Left cardiac atrium (tissue), 4 donors: ENCODE measurements at regions not wholly inside any gene's neighbourhood (a gene's known extent, or its start where the extent isn't known, plus 50 kb on each side); places are given as distances from the start of the nearest gene placed in this dataset.

ENCODE experiments used
- ATAC-seq, 2 donors: fragments of 200-7000 bp; cut with Tn5 transposase; one replicate each; pipeline ENCODE4 v1.9.1; 2020; ENCODE audit warnings: mild to moderate bottlenecking in 2 of 2, moderate library complexity in 2 of 2
- DNase-seq: peaks from one replicate; pipeline ENCODE4 v3.0.0-alpha.2; 2020
- intact Hi-C, 2 donors: fragments of 100-400 bp; cut with DNase I; formaldehyde crosslinking; loops; one replicate each; pipeline versions ENCODE4 v1.14.1 to v1.15.1; 2022 to 2023
- donor health status: DM: no; HTN: yes; CAD: no.
- donor health status: DM: no; HTN: yes; CAD: no; lungs with severe emphysema.
- donor health status: DM: yes; HTN: yes; CAD: no.
- donor health status: Dilated cardiomyopathy.

DNA sequence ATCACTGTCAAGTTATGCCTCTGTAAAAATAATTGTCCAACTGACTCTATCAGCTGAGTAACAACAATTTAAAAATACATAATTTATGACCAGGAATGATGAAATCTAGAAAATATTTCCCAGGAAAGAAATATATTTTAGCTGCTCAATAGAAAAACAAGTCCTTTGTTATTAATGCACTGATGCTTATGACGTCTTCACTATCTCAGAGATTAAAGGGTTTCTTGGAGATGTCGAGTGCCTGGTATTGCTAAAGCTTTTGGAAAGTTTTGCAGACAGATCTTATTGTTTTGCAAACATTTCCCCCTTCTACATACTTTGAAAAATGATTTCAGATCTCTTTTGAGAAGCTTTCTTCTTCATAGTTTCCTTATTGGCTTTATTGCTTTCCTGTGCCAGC lies 154.6 kb upstream of the RPS6KA3 start:
- intact Hi-C loops = no loop called here
- no peak for ATAC-seq
- no peak for DNase-seq

DNA sequence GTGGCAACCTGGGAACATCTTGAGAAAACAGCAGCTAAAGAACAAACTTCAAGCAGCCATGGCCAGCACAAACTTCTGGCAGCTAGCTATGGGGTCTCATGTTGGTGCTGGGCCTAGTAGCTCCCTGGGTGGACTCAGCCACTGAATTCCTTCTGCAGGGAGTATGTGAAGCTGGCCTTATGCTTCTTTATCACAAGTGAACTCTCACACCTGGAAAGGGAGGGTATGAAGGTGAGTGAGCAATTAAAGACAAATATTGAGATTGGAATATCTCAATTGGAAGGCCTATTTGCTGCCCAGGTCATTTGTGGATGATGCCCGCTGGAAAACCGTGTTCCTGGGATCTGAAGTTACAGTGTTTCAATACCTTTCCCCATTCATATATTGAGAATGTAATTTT lies 153.3 kb upstream of the RPS6KA3 start:
- ATAC-seq = no peak
- no peak for DNase-seq
- intact Hi-C loops = no loop called here

DNA sequence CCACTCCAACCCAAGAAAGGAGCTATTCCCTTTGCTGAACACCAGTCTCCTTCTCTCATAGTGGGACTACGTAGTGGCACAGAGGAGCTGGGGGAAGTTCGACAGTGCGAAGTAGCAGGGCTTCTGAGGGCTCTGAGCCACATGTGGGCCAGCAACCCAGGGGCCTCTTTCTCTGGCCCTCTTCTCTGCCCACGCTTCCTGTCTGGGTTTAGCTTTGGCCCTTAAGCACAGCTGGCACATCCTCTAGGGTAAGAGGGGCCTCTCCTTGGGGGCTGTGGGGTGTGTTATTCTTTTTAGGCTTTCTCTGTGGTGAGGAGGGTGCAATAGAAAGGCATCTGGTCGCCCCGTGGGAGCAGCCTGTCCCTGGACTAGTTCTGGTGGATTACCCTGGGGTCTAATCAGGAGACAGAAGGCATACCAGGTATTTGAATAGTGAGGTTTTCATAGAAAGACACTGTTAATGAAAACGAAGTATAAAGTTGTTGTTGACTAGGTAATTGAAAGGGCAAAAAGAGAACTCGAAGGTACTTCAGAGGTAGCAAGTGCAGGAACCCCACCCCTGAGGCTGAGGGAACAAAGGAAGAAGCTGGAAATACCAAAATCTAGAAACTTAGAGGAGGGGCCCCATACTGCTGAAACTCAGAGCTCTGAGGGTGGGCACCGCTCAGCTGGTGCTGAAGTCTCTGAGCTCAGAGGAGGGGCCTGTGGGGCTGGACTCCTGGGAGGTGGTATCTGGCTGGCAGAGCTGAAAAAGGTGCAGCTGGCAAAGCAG lies 151.9 kb upstream of the RPS6KA3 start:
- intact Hi-C loops = no loop called here
- ATAC-seq = no peak
- no peak for DNase-seq

DNA sequence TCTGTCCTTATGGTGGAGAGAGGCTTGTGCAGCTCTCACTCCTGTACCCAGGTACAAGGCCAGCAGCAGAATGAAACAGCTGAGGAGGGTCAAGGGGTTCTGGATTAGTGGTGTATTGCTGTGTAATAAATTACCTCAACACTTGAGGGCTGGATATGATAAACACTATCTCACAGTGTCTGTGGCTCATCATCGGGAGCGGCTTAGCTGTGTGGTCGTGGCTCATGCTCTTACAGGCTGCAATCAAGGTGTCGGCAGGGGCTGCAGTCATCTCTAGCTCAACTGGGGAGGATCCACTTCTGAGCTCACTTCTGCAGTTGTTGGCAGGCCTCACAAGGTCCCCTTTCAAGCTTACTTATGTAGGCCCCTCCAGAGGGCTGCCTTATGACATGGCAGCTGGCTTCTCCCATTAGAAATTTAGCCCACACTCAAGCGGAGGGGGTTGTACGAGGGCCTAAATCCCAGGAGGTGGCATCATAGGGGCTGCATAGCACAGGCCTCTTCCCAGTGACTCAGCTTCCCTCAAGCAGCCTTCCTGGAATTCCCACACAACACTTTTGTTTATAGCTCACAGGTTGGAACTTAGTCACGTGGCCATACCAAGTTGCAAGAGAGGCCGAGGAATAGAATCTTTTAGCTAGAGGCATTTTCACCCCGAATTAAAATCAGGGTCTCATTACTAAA lies 148.2 kb upstream of the RPS6KA3 start:
- ATAC-seq (peak in 1 of 2 donors; percentile 30), DNase-seq (no peak)
- intact Hi-C loops = no loop called here

DNA sequence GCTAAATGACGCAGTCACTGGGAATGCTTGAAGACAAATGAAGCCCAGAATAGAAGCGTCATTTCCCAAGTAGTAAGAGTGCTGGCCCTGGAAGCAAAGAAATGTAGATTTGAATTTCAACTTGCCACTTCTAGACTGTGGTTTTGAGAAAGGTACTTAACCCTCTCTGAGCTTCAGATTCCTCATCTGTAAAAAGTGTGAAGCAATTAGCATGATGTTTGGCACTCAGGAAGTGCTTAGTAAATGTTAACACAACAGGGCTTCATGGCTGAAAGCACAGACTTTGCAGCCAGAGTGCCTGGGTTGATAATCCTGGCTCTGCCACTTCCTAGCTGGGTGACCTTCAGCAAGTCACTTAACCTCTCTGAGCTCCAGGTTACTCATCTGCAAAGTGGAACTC lies 147.4 kb upstream of the RPS6KA3 start:
- intact Hi-C loops = no loop called here
- ATAC-seq = no peak
- DNase-seq = no peak

DNA sequence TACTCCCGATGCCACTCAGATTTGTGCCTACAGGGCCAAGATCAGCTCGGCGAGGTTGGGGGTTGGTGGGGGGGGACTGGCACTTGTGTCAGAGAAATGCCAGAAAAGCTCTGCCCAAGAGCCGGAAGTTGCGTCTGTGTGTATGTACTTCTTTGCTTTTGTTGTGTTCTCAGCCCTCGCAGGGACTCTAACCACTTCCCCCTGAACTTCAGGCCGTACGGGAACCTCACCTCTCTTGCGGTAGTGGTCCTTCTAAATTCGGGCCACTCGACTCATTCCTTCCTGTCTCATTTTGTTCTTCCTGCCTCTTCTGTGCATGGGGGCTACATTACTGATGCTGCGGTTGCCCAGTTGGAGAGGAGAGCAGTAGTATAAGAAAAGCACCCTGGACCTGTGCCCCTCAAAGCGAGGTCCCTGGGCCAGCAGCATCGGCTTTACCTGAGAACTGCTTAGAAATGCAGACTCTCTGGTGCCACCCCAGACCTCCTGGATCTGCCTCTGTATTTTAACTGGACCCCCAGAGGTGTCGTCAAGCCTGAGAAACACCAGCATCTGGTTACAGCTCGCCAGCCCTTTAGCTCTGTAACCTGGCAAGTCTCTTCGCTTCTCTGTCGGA lies 146.3 kb upstream of the RPS6KA3 start:
- peak; percentile 31 for DNase-seq
- ATAC-seq = peak in 1 of 2 donors; percentile 38
- intact Hi-C loops = no loop called here

DNA sequence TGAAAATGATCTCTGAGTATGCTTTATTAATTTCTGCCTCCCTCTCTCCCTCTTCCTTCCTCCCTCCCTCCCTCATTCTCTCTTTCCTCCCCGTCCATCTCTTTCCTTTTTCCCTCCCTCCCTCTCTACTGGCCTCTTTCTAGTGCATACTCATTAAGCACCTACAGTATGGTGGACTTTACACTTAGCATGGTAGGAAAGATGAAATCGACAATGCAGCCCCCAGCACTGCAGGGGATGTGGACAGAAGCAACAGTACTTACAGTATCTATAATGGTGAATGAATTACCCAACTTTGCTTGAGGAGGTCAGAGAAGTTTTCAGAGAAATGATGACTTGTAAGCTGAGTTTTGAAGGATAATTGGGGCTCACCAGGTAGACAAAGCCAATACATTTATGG lies 143.8 kb upstream of the RPS6KA3 start:
- no peak for ATAC-seq

DNA sequence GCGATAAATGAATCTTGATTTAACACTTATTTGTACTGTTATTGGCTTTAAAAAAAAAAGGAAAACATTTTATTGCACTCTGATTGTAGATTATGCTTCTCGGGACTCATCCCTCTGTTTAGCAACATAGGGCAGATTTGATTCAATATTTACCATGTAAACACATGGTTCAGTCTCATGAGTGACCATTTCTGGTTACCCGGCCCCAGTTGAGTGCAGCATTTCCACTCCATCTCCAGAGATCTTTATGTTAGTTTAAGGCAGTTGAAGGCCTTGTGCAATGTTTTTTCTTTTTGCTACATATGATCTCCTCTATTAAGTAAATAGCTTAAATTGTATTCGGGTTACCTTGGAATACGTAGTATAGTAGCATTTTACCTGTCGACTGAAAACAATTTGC lies 143.3 kb upstream of the RPS6KA3 start:
- ATAC-seq (no peak), DNase-seq (no peak)
- intact Hi-C loops = no loop called here

More for the DNA sequence above, 143.8 kb upstream of the RPS6KA3 start:
- intact Hi-C loops = no loop called here
- no peak for DNase-seq

DNA sequence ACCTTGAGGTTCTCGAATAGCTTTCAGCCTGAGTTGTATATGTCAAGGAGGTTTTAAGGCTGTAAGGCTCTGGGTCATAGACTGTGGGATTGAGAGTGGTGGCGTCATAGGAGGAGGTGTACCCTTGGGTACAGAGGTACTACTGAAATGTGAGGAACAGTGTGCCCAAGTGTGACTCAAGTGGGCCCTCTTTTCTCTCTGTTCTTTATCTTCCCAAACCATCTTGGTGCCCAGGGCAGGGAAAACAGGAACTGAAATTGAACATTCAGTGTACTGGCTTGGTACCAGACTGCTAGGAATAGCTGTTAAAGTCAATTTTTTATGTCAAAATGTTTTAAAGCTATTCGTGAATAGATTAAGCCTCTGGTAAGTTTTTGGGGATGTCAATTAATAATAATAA lies 136.2 kb upstream of the RPS6KA3 start:
- intact Hi-C loops = no loop called here
- DNase-seq = no peak
- ATAC-seq = no peak

DNA sequence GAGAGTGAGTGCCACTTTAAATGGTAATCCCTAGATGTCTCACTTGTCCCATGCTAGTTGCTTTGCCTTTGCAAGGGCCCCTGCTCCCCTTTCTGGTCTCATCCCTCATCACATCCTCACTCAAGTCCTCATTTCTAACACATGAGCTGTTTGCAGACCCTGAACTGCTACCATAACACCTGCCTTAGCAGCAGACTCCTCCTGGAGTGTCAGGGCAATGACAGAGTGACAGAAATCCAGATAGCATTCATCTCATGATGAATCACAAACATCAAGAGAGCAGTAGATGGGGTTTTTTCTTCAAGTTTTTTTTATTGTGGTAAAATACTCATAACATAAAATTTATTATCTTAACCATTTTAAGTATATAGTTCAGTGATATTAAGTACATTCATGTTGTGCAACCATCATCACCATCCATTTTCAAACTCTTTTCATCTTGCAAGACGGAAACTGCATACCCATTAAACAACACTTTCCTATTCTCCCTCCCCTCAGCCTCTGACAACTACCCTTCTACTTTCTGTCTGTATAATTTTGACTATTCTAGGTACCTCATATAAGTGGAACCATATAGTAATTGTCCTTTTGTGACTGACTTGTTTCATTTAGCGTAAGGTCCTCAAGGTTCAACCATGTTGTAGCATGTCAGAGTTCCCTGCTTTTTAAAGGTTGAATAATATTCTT lies 133.2 kb upstream of the RPS6KA3 start:
- no peak for DNase-seq
- intact Hi-C loops = no loop called here
- no peak for ATAC-seq

DNA sequence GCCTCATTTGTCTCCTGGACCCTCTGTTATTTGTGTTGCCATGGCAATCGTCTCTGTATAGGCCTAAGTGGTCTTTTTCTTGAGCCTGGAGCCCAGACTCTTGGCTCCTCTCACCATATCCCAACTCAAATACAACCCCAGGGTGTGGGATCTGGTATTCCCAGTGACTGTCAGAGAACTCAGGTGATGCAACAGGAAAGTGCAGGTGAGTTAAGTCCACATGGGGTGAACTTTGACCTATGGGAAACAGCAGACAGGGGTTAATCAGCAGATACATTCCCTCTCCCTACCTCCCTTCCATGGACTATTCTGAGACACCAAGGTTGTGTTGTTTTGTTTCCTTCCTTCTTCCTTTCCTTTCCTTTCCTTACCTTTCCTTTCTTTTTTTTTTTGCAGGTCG lies 130.9 kb upstream of the RPS6KA3 start:
- ATAC-seq (no peak), DNase-seq (no peak)
- intact Hi-C loops = no loop called here

DNA sequence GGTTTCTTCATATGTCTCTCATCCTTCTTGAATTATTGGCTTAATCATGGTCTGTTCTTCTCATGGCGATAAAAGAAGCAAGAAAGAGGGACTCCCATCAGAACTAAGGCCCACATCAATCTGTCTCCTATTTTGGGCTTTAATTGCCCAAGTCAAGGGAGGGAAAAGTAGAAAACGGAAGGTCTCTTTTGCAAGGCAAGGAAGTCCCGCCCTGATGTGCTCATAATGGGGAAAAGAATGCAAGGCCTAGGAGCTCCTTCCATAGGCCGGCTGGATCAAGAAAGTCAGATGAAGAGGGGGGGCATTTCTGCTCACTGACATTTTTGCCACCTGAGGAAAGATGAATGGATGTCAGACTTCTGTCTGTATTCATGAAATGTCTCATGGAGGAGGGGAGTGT lies 127.7 kb upstream of the RPS6KA3 start:
- intact Hi-C loops = no loop called here
- no peak for ATAC-seq
- DNase-seq = no peak

DNA sequence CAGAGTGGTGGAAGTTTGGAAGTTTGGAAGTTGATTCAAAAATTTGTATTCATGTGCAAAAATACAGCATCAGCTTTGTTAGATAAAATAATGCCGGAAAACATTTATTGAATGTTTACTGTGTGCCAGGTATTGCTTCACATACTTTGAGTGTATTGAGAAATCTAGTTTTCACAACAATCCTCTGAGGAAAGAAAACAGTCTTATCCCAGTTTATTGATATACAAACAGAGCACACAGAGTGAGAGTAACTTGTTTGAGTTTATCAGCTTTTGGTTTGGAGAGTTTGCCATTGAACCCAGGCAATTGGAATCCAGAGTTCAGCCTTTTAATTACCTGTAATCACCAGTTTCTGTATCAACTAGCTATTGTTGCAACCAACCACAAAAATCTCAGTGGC lies 127.2 kb upstream of the RPS6KA3 start:
- ATAC-seq (no peak), DNase-seq (no peak)
- intact Hi-C loops = no loop called here

DNA sequence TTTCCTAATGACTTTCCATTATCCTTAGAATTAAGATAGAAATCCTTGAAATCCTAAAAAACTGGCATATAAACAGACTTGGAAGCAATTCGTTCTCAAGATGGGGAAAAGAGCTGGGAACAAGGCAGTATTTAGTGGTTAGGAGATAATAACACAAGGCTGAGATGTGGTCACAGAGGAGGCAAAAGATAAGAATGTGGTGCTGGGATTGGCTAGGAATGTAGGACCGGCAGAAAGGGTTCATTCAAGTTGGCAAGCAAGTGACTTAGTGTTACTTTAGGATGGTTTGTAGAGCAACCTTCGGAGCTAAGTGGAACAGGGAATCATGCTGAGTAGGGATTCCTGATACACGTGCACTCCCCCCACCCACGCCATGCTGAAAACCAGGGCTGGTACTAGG lies 121.9 kb upstream of the RPS6KA3 start:
- intact Hi-C loops = no loop called here
- ATAC-seq = no peak

DNA sequence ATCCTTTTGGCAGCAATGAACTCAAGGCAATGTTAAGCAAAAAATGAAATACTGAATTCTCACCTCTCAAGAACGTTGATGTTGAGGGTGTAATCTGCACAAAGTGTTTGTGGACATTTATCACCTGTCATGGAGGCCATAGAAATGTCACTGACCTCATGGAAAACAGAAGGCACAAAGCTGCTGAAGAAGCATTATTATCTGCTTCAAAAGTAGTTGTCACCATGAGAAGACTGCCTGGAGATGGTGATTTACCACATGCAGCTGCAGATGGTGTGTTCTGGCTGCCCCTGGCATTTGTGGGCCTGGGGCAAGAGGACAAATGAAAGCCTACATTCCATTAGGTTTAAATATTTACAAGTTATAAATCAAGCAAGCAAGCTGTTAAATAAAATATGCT lies 116.8 kb upstream of the RPS6KA3 start:
- intact Hi-C loops = no loop called here
- no peak for ATAC-seq
- no peak for DNase-seq

More for the DNA sequence above, 121.9 kb upstream of the RPS6KA3 start:
- no peak for DNase-seq

DNA sequence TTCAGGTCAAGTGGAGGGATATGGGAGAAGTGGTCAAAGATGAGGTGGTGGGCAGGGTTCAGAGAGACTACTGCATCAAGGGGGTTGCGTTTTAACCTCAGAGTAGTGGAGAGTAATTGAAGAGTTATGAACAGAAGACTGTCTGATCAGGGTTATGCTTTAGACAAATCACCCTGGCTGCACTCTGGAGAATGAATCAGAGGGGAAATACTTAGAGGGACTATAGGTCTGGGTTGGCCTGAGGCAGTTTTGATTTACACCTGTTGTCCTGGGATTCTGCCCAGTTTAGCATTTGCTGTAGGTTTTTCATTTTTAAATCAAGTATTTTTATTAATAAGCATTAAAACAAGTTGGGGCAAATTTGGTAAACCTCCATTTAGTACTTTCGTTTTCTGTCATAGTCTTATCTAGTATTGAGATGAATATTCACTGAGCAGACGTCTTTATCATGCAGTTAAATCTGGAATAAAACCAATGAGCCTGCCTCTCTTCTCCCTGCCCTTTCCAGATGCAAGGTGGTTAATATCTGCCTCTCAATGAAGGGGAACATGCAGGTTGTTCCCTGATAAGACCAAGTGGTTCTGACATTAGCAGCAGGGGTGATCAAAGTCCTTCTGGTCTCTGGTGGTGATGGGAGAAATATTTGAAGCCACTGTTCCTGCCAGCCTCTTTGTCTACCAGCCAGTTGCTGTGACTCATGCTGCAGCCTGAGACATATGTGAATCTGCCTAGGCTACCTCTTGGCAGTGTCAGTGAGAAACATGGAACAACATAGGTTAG lies 116.0 kb upstream of the RPS6KA3 start:
- ATAC-seq = peak; percentile 57 to 81
- intact Hi-C loops = no loop called here

DNA sequence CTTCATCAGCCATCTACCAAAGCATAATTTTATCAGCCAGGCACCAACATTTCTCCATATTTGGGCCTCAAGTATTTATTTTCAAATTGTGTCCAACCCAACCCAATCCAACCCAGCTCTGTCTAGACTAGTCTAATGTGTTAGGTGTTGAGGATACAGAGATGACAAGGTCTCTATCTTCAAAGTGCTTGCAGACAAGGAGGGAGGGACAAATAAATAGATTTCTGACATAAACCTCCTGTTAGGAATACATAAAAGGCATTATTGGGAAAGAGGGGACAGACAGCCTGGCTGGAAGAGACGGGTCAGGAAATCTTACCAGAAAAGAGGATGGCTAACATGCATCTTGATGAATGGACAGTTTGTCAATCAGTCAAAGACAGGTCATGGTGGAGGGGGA lies 115.4 kb upstream of the RPS6KA3 start:
- ATAC-seq (no peak), DNase-seq (no peak)
- intact Hi-C loops = no loop called here

More for the DNA sequence above, 116.0 kb upstream of the RPS6KA3 start:
- DNase-seq = no peak

DNA sequence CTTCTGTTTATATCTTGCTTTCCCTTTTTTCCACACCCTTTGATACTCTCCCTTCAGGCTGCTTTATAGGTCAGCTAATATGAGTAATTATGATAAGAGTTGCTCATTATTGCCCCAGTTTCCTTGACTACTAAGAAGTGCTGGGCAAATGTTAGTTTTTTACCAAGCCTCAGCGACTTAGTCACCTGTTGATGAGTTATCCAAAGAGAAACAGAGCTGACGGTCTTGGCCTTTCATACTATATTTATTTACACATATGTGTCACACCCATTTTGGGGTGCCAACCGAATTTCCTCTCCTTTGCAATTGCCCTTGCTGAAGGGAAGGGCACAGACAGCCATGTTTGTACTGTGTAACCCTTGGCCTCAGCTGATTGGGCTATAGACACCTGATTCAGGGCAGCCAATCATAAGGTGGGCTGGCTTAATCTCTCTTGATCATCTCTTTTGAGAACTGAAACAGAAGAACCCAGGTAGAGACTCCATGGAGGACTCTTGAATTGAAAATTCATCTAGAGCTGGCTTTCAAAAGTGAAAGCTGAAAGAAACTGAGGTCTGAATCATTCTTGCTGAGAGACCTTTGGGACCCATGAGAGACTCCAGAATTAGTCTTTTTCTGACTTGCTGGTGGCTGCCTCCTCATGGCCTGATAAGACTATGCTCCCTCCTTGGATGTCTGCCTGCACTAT lies 111.7 kb upstream of the RPS6KA3 start:
- intact Hi-C loops = no loop called here
- ATAC-seq = peak in 1 of 2 donors; percentile 84
- DNase-seq = no peak
